NCI-H446 treated with DMSO at 0.1 percent for 48 hours (cell line): ENCODE measurements at regions not wholly inside any gene's neighbourhood (a gene's known extent, or its start where the extent isn't known, plus 50 kb on each side); places are given as distances from the start of the nearest gene placed in this dataset.

Experiments used
- DNase-seq: peaks from one replicate; lab custom pipeline; 2025; lab: John Stamatoyannopoulos, UW

GRCh38 chr5:6832994-6833393 is 119.8 kb downstream of the TENT4A start:
- DNase-seq: peak; percentile 48

GRCh38 chr5:6833406-6833805 is 120.2 kb downstream of the TENT4A start:
- DNase-seq: no peak

- no peak for DNase-seq
Measured at GRCh38 chr5:6837095-6837494, 123.9 kb downstream of the TENT4A start.

GRCh38 chr5:6837519-6838110 is 124.4 kb downstream of the TENT4A start:
- no peak for DNase-seq

- no peak for DNase-seq
Measured at GRCh38 chr5:6838736-6839135, 125.5 kb downstream of the TENT4A start.

GRCh38 chr5:6840136-6840793 is 127.0 kb downstream of the TENT4A start:
- DNase-seq: no peak

GRCh38 chr5:6843335-6843734 is 130.1 kb downstream of the TENT4A start:
- DNase-seq: no peak

- no peak for DNase-seq
Measured at GRCh38 chr5:6843821-6844220, 130.6 kb downstream of the TENT4A start.

GRCh38 chr5:6845856-6846255 is 132.6 kb downstream of the TENT4A start:
- no peak for DNase-seq

GRCh38 chr5:6847870-6848269 is 134.6 kb downstream of the TENT4A start:
- DNase-seq: no peak

- no peak for DNase-seq
Measured at GRCh38 chr5:6849316-6850105, 136.3 kb downstream of the TENT4A start.

- no peak for DNase-seq
Measured at GRCh38 chr5:6850106-6850432, 136.8 kb downstream of the TENT4A start.

- DNase-seq: no peak
Measured at GRCh38 chr5:6856653-6857052, 143.4 kb downstream of the TENT4A start.

- DNase-seq: no peak
Measured at GRCh38 chr5:6858419-6858818, 145.2 kb downstream of the TENT4A start.

GRCh38 chr5:6859023-6859422 is 145.8 kb downstream of the TENT4A start:
- DNase-seq: no peak

GRCh38 chr5:6859951-6860638 is 146.9 kb downstream of the TENT4A start:
- DNase-seq: no peak

- no peak for DNase-seq
Measured at GRCh38 chr5:6861036-6861435, 147.8 kb downstream of the TENT4A start.

GRCh38 chr5:6861667-6862066 is 148.4 kb downstream of the TENT4A start:
- DNase-seq: no peak

- DNase-seq: no peak
Measured at GRCh38 chr5:6862306-6862705, 149.1 kb downstream of the TENT4A start.

GRCh38 chr5:6867712-6868111 is 154.5 kb downstream of the TENT4A start:
- DNase-seq: no peak

GRCh38 chr5:6868171-6868570 is 154.9 kb downstream of the TENT4A start:
- no peak for DNase-seq

- no peak for DNase-seq
Measured at GRCh38 chr5:6868575-6869215, 155.5 kb downstream of the TENT4A start.
